Spleen (tissue), 7 donors: ENCODE measurements at regions not wholly inside any gene's neighbourhood (a gene's known extent, or its start where the extent isn't known, plus 50 kb on each side); places are given as distances from the start of the nearest gene placed in this dataset.

ENCODE experiments used
- POLR2A ChIP-seq, 3 donors: fragments of 450-650 bp; IDR thresholded peaks; one replicate each; pipeline ENCODE4 v1.5.1; 2017; ENCODE audit warnings: antibody characterized with exemption in 3 of 3, mild to moderate bottlenecking in 1 of 3
- TF ChIP-seq, protein P1 (sequence below), 11 experiments: fragments of 200-600 bp in 7 of 11; fragments of 450-650 bp in 4 of 11; sonication (generic) in 4 of 11; IDR thresholded peaks in 8 of 11; conservative IDR thresholded peaks in 3 of 11; 1 replicate in 7 of 11; 2 replicates in 4 of 11; pipeline versions ENCODE4 v1.4.0 to v1.8.0; 2016 to 2021; ENCODE audit warnings: antibody characterized with exemption in 11 of 11, inconsistent platforms in 4 of 11, mild to moderate bottlenecking in 1 of 11
- donor health status: DM: no; HTN: no; CAD: no; lungs with moderate emphysema.
- donor health status: DM: no; HTN: no; CAD: no.
- donor health status: DM: no; HTN: no; CAD: no.

DNA sequence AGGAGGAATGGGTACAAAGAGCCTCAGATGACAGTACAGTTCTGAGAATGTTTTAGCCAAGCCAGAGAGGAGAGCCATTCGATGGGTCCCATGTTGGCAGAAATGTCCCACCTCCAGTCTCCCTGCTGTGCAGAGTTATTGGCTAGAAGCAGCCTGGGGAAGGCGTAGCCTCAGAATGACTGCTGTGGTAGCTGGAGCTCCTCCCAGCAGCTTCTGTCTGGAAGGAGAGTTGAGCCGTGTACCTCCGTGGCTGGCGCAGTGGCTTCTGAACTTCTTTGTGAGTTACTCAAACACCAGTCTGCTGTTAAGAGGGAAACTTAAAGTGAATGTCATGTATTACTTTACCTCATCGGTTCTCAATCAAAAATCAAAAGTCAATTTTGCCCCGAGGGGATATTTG lies 193.3 kb upstream of the SNX2 start:
- TF ChIP-seq, protein P1, sequence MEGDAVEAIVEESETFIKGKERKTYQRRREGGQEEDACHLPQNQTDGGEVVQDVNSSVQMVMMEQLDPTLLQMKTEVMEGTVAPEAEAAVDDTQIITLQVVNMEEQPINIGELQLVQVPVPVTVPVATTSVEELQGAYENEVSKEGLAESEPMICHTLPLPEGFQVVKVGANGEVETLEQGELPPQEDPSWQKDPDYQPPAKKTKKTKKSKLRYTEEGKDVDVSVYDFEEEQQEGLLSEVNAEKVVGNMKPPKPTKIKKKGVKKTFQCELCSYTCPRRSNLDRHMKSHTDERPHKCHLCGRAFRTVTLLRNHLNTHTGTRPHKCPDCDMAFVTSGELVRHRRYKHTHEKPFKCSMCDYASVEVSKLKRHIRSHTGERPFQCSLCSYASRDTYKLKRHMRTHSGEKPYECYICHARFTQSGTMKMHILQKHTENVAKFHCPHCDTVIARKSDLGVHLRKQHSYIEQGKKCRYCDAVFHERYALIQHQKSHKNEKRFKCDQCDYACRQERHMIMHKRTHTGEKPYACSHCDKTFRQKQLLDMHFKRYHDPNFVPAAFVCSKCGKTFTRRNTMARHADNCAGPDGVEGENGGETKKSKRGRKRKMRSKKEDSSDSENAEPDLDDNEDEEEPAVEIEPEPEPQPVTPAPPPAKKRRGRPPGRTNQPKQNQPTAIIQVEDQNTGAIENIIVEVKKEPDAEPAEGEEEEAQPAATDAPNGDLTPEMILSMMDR (IDR thresholded peaks at IDR 0.05 in 8 of 11, conservative IDR thresholded peaks at IDR 0.05 in 3 of 11): no peak
- TF ChIP-seq POLR2A (IDR thresholded peaks at IDR 0.05): no peak
